GM12878 (cell line): ENCODE measurements at regions not wholly inside any gene's neighbourhood (a gene's known extent, or its start where the extent isn't known, plus 50 kb on each side); places are given as distances from the start of the nearest gene placed in this dataset.

ENCODE experiments used
- ATAC-seq: fragments of 200-7000 bp; cut with Tn5 transposase; 3 replicates; pipeline ENCODE4 v1.9.1; 2020; ENCODE audit warnings: mild to moderate bottlenecking, moderate library complexity
- BruUV-seq: library from RNA; stranded (reverse); fragments of 400-500 nt; replicated peaks from 2 replicates; lab custom pipeline; 2021; lab: Mats Ljungman, UMichigan
- CTCF ChIA-PET: fragments of 300-600 bp; sonication (Branson Sonifier 250); formaldehyde crosslinking; extraction: SDS; loops from one replicate; lab custom pipeline; 2021; ENCODE audit warnings: inconsistent platforms; lab: Yijun Ruan, JAX
- POLR2A ChIA-PET: fragments of 350-600 bp; formaldehyde crosslinking; extraction: SDS; loops from one replicate; lab custom pipeline; 2021; ENCODE audit warnings: inconsistent platforms; lab: Charles Lee
- RAD21 ChIA-PET: fragments of 300-600 bp; sonication (Branson Sonifier 250); formaldehyde crosslinking; loops from one replicate; lab custom pipeline; 2023; ENCODE audit warnings: antibody characterized with exemption; ENCODE audit not compliant: unreplicated experiment; lab: Charles Lee
- SMC1A ChIA-PET: fragments of 300-600 bp; sonication (Branson Sonifier 250); formaldehyde crosslinking; loops from one replicate; lab custom pipeline; 2023; ENCODE audit not compliant: unreplicated experiment, uncharacterized antibody; lab: Charles Lee
- DNase-seq: peaks from one replicate; pipeline ENCODE4 v3.0.0-alpha.2; 2011; ENCODE audit warnings: low read depth, low spot score
- FAIRE-seq: peaks from 3 replicates; lab custom pipeline; 2011; peaks lifted over from hg19 to GRCh38; lab: Jason Lieb, UNC
- H2AFZ ChIP-seq: 2 replicates; pipeline ENCODE4 v1.6.0; 2011; ENCODE audit warnings: low read depth, low read length, control low read depth; ENCODE audit not compliant: control insufficient read depth
- H3K27ac ChIP-seq: 2 replicates; pipeline ENCODE4 v1.5.1; 2011; ENCODE audit warnings: control low read depth; ENCODE audit not compliant: control insufficient read depth, insufficient read depth
- H3K27me3 ChIP-seq, 2 experiments: replicated peaks in 1 of 2; 2 replicates each; pipeline versions ENCODE4 v1.6.0 to v1.6.1; 2011; ENCODE audit warnings: low read length in 1 of 2; ENCODE audit not compliant: control insufficient read depth in 2 of 2, insufficient read depth in 2 of 2
- H3K36me3 ChIP-seq, 2 experiments: 2 replicates each; pipeline ENCODE4 v1.5.1; 2011; ENCODE audit warnings: low read length in 1 of 2; ENCODE audit not compliant: control insufficient read depth in 2 of 2, insufficient read depth in 2 of 2
- H3K4me1 ChIP-seq: 2 replicates; pipeline ENCODE4 v1.6.1; 2011; ENCODE audit warnings: mild to moderate bottlenecking, low read length, moderate library complexity, mixed read lengths; ENCODE audit not compliant: control insufficient read depth, insufficient read depth
- H3K4me2 ChIP-seq: 2 replicates; pipeline ENCODE4 v1.6.0; 2011; ENCODE audit warnings: control low read depth; ENCODE audit not compliant: control insufficient read depth, insufficient read depth
- H3K4me3 ChIP-seq: fragments of 200-600 bp; sonication (generic); 2 replicates; pipeline ENCODE4 v1.5.1; 2016
- H3K79me2 ChIP-seq: 2 replicates; pipeline ENCODE4 v1.6.0; 2011; ENCODE audit warnings: low read length; ENCODE audit not compliant: control insufficient read depth, insufficient read depth
- H3K9ac ChIP-seq: 2 replicates; pipeline ENCODE4 v1.8.0; 2011; ENCODE audit warnings: low read length, control low read depth, mixed read lengths; ENCODE audit not compliant: control insufficient read depth, insufficient read depth
- H3K9me3 ChIP-seq: replicated peaks from 3 replicates; pipeline ENCODE4 v1.5.1; 2011; ENCODE audit warnings: mild to moderate bottlenecking, low read length; ENCODE audit not compliant: control insufficient read depth, insufficient read depth
- H4K20me1 ChIP-seq: 2 replicates; pipeline ENCODE4 v1.6.0; 2011; ENCODE audit not compliant: control insufficient read depth, insufficient read depth
- BCL11A ChIP-seq: IDR thresholded peaks from 2 replicates; pipeline ENCODE4 v1.6.1; 2011; ENCODE audit warnings: low read depth, low read length
- RBBP5 ChIP-seq: fragments of 200-600 bp; sonication (generic); conservative IDR thresholded peaks from 2 replicates; pipeline ENCODE4 v1.6.1; 2016
- SMAD1 ChIP-seq: fragments of 450-650 bp; IDR thresholded peaks from 2 replicates; pipeline ENCODE4 v1.6.1; 2018; ENCODE audit warnings: mild to moderate bottlenecking, low read depth; ENCODE audit not compliant: partially characterized antibody
- TAF1 ChIP-seq: IDR thresholded peaks from 2 replicates; pipeline ENCODE4 v1.6.1; 2011; ENCODE audit warnings: mild to moderate bottlenecking, low read depth, low read length, borderline replicate concordance
- USF1 ChIP-seq: IDR thresholded peaks from 2 replicates; pipeline ENCODE4 v1.6.1; 2011; ENCODE audit warnings: borderline replicate concordance, low read depth, mild to moderate bottlenecking, moderate library complexity, mixed read lengths, low read length; ENCODE audit not compliant: insufficient read depth; ENCODE audit errors: extremely low read length
- WGBS: methylation state at CpG from one replicate; pipeline ENCODE4 v1.1.6; 2016; ENCODE audit warnings: low lambda C conversion rate; ENCODE audit not compliant: insufficient replicate concordance, insufficient coverage; ENCODE audit errors: missing lambda C conversion rate; 5-methylcytosine and 5-hydroxymethylcytosine counted together
- in situ Hi-C: fragments of 300-500 bp; cut with MboI; formaldehyde crosslinking; loops from 9 replicates; pipeline ENCODE4 v1.14.3; 2018; ENCODE audit warnings: mixed read lengths
- intact Hi-C: fragments of 100-400 bp; cut with micrococcal nuclease; formaldehyde crosslinking; loops from one replicate; pipeline ENCODE4 v1.14.2; 2022; ENCODE audit not compliant: unreplicated experiment
- TF ChIP-seq, protein P1 (sequence below): fragments of 450-650 bp; formaldehyde crosslinking; IDR thresholded peaks from 2 replicates; pipeline ENCODE4 v1.4.0; 2022; ENCODE audit warnings: mild to moderate bottlenecking, moderate library complexity
- TF ChIP-seq, protein P2 (sequence below): fragments of 450-650 bp; IDR thresholded peaks from 2 replicates; pipeline ENCODE4 v1.6.1; 2014; ENCODE audit warnings: mild to moderate bottlenecking

- TF ChIP-seq, protein P1, sequence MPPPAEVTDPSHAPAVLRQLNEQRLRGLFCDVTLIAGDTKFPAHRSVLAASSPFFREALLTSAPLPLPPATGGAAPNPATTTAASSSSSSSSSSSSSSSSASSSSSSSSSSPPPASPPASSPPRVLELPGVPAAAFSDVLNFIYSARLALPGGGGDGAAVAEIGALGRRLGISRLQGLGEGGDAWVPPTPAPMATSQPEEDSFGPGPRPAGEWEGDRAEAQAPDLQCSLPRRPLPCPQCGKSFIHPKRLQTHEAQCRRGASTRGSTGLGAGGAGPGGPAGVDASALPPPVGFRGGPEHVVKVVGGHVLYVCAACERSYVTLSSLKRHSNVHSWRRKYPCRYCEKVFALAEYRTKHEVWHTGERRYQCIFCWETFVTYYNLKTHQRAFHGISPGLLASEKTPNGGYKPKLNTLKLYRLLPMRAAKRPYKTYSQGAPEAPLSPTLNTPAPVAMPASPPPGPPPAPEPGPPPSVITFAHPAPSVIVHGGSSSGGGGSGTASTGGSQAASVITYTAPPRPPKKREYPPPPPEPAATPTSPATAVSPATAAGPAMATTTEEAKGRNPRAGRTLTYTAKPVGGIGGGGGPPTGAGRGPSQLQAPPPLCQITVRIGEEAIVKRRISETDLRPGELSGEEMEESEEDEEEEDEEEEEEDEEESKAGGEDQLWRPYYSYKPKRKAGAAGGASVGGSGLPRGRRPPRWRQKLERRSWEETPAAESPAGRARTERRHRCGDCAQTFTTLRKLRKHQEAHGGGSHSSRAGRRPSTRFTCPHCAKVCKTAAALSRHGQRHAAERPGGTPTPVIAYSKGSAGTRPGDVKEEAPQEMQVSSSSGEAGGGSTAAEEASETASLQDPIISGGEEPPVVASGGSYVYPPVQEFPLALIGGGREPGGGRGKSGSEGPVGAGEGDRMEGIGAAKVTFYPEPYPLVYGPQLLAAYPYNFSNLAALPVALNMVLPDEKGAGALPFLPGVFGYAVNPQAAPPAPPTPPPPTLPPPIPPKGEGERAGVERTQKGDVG (CRISPR knock-in tag): no peak
- no peak for TF ChIP-seq USF1
- TF ChIP-seq, all 136 proteins: peak for 0
Observed at GRCh38 chr6:74879234-74879633, 326.6 kb downstream of the COL12A1 start (continued).

DNA sequence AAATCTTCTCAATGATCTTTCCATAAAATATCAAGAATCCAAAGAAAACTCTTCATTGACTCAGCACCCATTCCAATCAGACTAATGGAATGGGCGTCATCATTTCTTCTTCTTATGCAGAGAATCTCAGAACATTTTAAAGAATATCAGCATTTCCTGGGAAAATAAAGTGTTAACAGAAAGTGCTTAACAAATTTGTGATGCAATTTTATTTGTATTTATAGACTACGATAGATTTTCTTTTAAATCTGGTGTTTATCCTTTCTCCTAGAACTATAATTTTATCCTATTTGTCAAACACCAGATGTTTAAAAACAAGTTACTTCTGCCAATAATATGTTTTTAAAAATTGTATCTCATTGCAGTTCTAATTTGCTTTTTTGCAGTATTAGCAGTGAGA, 330.7 kb downstream of the COL12A1 start:
- no peak overlapping the region for H3K4me3 ChIP-seq
- intact Hi-C loops: no loop called here
- ChIA-PET CTCF (no interaction called here), POLR2A (no interaction called here), RAD21 (no interaction called here), SMC1A (interaction anchor here (0.6 kb wide), 1 partner anchor 11 kb away, joined by 3 read pairs; no protein-coding TSS in a partner anchor)
- H3K4me1 ChIP-seq: no peaks in the 10 kb centered on the region
- no peak for DNase-seq
- BruUV-seq: no TSS peak
- H2AFZ ChIP-seq: no peak overlapping the region
- in situ Hi-C loops: no loop called here
- ATAC-seq: no peak
- H3K79me2 ChIP-seq: no peaks in the 10 kb centered on the region
- no peak for FAIRE-seq
- no peaks in the 10 kb centered on the region for H3K27me3 ChIP-seq
- H3K27ac ChIP-seq: no peak overlapping the region
- H3K36me3 ChIP-seq: no peaks in the 10 kb centered on the region
- H3K9ac ChIP-seq: no peak overlapping the region
- H3K4me2 ChIP-seq: no peak overlapping the region
- TF ChIP-seq SMAD1 (no peak), TAF1 (no peak), RBBP5 (no peak), BCL11A (no peak)
- TF ChIP-seq, protein P2, sequence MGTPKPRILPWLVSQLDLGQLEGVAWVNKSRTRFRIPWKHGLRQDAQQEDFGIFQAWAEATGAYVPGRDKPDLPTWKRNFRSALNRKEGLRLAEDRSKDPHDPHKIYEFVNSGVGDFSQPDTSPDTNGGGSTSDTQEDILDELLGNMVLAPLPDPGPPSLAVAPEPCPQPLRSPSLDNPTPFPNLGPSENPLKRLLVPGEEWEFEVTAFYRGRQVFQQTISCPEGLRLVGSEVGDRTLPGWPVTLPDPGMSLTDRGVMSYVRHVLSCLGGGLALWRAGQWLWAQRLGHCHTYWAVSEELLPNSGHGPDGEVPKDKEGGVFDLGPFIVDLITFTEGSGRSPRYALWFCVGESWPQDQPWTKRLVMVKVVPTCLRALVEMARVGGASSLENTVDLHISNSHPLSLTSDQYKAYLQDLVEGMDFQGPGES: no peak
- no peaks in the 10 kb centered on the region for H4K20me1 ChIP-seq
- 88% methylated on average over 2 of the region's 2 CpGs for WGBS
- H3K9me3 ChIP-seq: no peaks in the 10 kb centered on the region
